ENCODE measurements at regions not wholly inside any gene's neighbourhood (a gene's known extent, or its start where the extent isn't known, plus 50 kb on each side); places are given as distances from the start of the nearest gene placed in this dataset.

- no peaks in the 10 kb centered on the region for H4K20me1 ChIP-seq (ENCODE audit: insufficient read depth)
- H3K4me2 ChIP-seq, result no peak overlapping the region
- H3K79me2 ChIP-seq (ENCODE audit: insufficient read depth, low read depth), result no peaks in the 10 kb centered on the region
- H3K36me3 ChIP-seq (ENCODE audit: insufficient read depth), result no peaks in the 10 kb centered on the region
- no peak overlapping the region for H3K27ac ChIP-seq
- TF ChIP-seq, protein P1, sequence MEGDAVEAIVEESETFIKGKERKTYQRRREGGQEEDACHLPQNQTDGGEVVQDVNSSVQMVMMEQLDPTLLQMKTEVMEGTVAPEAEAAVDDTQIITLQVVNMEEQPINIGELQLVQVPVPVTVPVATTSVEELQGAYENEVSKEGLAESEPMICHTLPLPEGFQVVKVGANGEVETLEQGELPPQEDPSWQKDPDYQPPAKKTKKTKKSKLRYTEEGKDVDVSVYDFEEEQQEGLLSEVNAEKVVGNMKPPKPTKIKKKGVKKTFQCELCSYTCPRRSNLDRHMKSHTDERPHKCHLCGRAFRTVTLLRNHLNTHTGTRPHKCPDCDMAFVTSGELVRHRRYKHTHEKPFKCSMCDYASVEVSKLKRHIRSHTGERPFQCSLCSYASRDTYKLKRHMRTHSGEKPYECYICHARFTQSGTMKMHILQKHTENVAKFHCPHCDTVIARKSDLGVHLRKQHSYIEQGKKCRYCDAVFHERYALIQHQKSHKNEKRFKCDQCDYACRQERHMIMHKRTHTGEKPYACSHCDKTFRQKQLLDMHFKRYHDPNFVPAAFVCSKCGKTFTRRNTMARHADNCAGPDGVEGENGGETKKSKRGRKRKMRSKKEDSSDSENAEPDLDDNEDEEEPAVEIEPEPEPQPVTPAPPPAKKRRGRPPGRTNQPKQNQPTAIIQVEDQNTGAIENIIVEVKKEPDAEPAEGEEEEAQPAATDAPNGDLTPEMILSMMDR (conservative IDR thresholded peaks at IDR 0.05; ENCODE audit: low read depth, low read length), result no peak
- no peak overlapping the region for H2AFZ ChIP-seq (ENCODE audit: low read depth)
- H3K4me3 ChIP-seq (IDR thresholded peaks at IDR 0.05; ENCODE audit: insufficient read depth, low read depth, low read length), result no peak overlapping the region
- no peak overlapping the region for H3K9ac ChIP-seq
- no peaks in the 10 kb centered on the region for H3K4me1 ChIP-seq (ENCODE audit: low read depth, poor library complexity, severe bottlenecking)
- no peaks in the 10 kb centered on the region for H3K27me3 ChIP-seq (ENCODE audit: insufficient read depth, low read depth)
These were observed 96.2 kb downstream of the TAF11L14 start for GRCh38 chr5:17730421-17730820.

DNA sequence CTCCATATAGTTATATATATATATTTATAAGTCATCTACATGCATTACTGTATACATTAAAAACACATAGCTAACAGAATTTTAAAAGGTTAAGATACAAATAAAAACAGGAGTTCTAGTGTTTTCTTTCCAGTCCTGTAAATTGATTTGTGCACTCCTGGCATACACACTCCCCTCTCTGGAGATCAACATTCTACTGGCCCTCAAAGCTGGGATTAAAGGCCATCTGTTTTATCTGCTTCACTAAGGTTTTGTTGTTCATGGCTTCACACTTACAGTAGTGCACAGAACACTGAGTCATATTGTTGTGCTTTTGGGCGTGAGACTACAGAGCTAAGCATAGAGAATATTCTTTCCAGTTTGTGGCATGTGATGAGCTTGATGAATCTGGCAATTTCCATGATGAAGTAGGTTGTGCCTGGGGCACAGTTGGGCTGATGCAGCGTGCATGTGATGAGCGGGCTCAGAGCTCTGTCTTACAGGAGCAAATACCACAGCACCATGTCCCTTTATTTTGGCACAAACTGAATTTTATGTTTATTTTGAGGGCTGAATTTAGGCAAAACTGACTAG is 98.2 kb downstream of the TAF11L14 start:
- Histone ChIP-seq H3K4me1 (ENCODE audit: low read depth, poor library complexity, severe bottlenecking) (no peaks in the 10 kb centered on the region), H3K27me3 (ENCODE audit: insufficient read depth, low read depth) (no peaks in the 10 kb centered on the region), H3K9ac (no peak overlapping the region), H3K4me2 (no peak overlapping the region), H3K79me2 (ENCODE audit: insufficient read depth, low read depth) (no peaks in the 10 kb centered on the region), H3K27ac (no peak overlapping the region), H3K4me3 (IDR thresholded peaks at IDR 0.05; ENCODE audit: insufficient read depth, low read depth, low read length) (no peak overlapping the region), H2AFZ (ENCODE audit: low read depth) (no peak overlapping the region), H3K36me3 (ENCODE audit: insufficient read depth) (no peaks in the 10 kb centered on the region), H4K20me1 (ENCODE audit: insufficient read depth) (no peaks in the 10 kb centered on the region)
- TF ChIP-seq, protein P1 (conservative IDR thresholded peaks at IDR 0.05; ENCODE audit: low read depth, low read length), result no peak

DNA sequence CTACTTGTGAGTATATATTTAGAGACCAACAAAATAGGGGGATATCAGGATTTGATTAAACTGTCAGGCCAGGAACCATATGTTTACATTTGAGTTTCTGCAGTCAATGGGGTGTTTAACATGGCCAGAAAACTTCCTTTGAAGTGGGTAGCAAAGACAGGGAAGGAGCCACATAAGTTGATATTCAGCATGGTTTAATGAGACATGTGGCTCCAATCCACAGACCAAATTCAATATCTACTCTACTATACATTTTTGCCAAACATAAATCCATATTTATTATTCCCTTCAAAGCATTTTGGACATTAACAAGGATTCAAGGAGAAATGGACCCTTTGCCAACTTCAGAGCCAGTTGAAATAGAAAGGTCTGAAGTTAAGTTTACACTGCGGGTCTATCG is 99.8 kb downstream of the TAF11L14 start:
- TF ChIP-seq, protein P1 (conservative IDR thresholded peaks at IDR 0.05; ENCODE audit: low read depth, low read length), result no peak
- no peak overlapping the region for H3K4me2 ChIP-seq
- no peaks in the 10 kb centered on the region for H3K79me2 ChIP-seq (ENCODE audit: insufficient read depth, low read depth)
- no peaks in the 10 kb centered on the region for H4K20me1 ChIP-seq (ENCODE audit: insufficient read depth)
- H3K27ac ChIP-seq, result no peak overlapping the region
- no peak overlapping the region for H3K9ac ChIP-seq
- no peak overlapping the region for H3K4me3 ChIP-seq (IDR thresholded peaks at IDR 0.05; ENCODE audit: insufficient read depth, low read depth, low read length)
- H2AFZ ChIP-seq (ENCODE audit: low read depth), result no peak overlapping the region
- no peaks in the 10 kb centered on the region for H3K36me3 ChIP-seq (ENCODE audit: insufficient read depth)
- no peaks in the 10 kb centered on the region for H3K4me1 ChIP-seq (ENCODE audit: low read depth, poor library complexity, severe bottlenecking)
- H3K27me3 ChIP-seq (ENCODE audit: insufficient read depth, low read depth), result no peaks in the 10 kb centered on the region

- H3K4me2 ChIP-seq, result no peak overlapping the region
- no peak overlapping the region for H2AFZ ChIP-seq (ENCODE audit: low read depth)
- H4K20me1 ChIP-seq (ENCODE audit: insufficient read depth), result no peaks in the 10 kb centered on the region
- no peaks in the 10 kb centered on the region for H3K79me2 ChIP-seq (ENCODE audit: insufficient read depth, low read depth)
- no peak overlapping the region for H3K9ac ChIP-seq
- H3K27me3 ChIP-seq (ENCODE audit: insufficient read depth, low read depth), result no peaks in the 10 kb centered on the region
- H3K36me3 ChIP-seq (ENCODE audit: insufficient read depth), result no peaks in the 10 kb centered on the region
- H3K4me3 ChIP-seq (IDR thresholded peaks at IDR 0.05; ENCODE audit: insufficient read depth, low read depth, low read length), result no peak overlapping the region
- no peak overlapping the region for H3K27ac ChIP-seq
- no peaks in the 10 kb centered on the region for H3K4me1 ChIP-seq (ENCODE audit: low read depth, poor library complexity, severe bottlenecking)
- TF ChIP-seq, protein P1 (conservative IDR thresholded peaks at IDR 0.05; ENCODE audit: low read depth, low read length), result no peak
These were observed 101.5 kb downstream of the TAF11L14 start for GRCh38 chr5:17735761-17736160.
